ENCODE measurements at regions not wholly inside any gene's neighbourhood (a gene's known extent, or its start where the extent isn't known, plus 50 kb on each side); places are given as distances from the start of the nearest gene placed in this dataset.

- DNase-seq (ENCODE audit: low read depth), result no peak
- H3K4me3 ChIP-seq (ENCODE audit: low read length), result no peak overlapping the region
- no peak for TF ChIP-seq CTCF (conservative IDR thresholded peaks at IDR 0.05; ENCODE audit: low read depth, low read length)
Measured at GRCh38 chr16:6406028-6406427, 926.6 kb upstream of the RBFOX1 start.

DNA sequence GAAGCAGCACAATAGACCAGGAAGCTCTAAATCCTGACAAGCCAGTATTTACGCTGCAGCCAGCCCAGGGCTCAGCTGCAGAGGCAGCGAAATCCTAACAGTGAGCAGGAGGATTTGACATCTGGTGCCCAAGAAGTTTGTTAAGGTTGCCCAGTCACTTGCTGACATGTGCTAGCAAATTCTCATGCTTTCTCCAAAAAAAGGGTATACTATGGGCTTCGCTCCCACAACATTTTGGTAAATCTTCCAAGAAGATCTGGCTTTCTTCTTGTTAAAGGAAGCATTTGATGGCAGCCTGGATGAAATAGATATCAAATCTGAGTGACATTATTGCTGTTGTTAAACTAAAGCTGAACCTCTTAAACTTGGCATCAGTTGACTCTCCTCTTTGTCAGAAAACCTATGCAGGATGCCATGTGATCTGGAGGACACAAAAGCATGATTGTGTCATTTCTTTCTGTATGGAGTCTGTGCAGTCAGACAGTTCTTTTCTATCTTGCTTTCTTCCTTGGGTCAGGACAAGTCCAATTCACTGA lies 949.7 kb upstream of the RBFOX1 start:
- TF ChIP-seq CTCF (conservative IDR thresholded peaks at IDR 0.05; ENCODE audit: low read depth, low read length), result no peak
- DNase-seq (ENCODE audit: low read depth), result no peak
- no peak overlapping the region for H3K4me3 ChIP-seq (ENCODE audit: low read length)

DNA sequence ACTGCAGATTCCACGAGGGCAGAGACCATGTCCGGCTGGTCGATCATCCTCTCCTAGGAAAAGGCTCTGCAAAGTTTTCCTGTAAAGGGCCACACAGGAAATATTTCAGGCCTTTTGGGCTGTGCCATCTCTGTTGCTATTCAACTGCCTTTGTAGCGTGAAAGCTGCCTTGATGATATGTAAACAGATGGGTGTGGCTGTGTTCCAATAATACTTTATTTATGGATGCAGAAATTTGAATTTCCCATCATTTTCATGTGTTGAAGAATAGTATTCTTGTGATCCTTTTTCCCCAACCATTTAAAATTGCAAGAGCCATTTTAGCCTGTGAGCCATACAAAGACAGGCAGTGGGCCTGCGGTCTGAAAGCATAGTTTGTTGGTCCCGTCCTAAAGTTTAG lies 950.7 kb upstream of the RBFOX1 start:
- no peak for DNase-seq (ENCODE audit: low read depth)
- TF ChIP-seq CTCF (conservative IDR thresholded peaks at IDR 0.05; ENCODE audit: low read depth, low read length), result no peak
- H3K4me3 ChIP-seq (ENCODE audit: low read length), result no peak overlapping the region

DNA sequence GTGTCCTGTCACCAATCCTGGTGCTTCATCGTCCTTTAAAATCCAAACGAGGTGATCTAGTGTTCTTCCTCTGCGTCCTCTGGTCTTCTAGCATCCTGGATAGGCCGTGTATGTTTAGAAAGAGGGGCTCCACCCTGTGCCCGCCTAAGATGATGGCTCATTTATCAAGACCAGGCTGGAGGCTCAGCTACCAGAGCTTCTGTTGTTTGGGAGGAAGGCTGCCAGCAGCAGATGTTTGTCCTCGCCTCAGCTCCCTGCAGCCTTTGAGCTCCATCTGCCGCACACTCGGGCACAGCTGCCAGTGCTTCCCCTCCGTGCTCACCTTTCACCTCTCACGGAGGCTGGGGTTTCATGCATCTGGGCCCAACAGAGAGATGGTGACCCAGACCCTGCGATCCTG lies 954.7 kb upstream of the RBFOX1 start:
- TF ChIP-seq CTCF (conservative IDR thresholded peaks at IDR 0.05; ENCODE audit: low read depth, low read length), result no peak
- no peak overlapping the region for H3K4me3 ChIP-seq (ENCODE audit: low read length)
- no peak for DNase-seq (ENCODE audit: low read depth)

- no peak for TF ChIP-seq CTCF (conservative IDR thresholded peaks at IDR 0.05; ENCODE audit: low read depth, low read length)
- DNase-seq (ENCODE audit: low read depth), result no peak
- H3K4me3 ChIP-seq (ENCODE audit: low read length), result no peak overlapping the region
Measured at GRCh38 chr16:6375465-6376075, 957.1 kb upstream of the RBFOX1 start.

- no peak for DNase-seq (ENCODE audit: low read depth)
- no peak for TF ChIP-seq CTCF (conservative IDR thresholded peaks at IDR 0.05; ENCODE audit: low read depth, low read length)
- H3K4me3 ChIP-seq (ENCODE audit: low read length), result no peak overlapping the region
Measured at GRCh38 chr16:6374821-6375220, 957.8 kb upstream of the RBFOX1 start.

DNA sequence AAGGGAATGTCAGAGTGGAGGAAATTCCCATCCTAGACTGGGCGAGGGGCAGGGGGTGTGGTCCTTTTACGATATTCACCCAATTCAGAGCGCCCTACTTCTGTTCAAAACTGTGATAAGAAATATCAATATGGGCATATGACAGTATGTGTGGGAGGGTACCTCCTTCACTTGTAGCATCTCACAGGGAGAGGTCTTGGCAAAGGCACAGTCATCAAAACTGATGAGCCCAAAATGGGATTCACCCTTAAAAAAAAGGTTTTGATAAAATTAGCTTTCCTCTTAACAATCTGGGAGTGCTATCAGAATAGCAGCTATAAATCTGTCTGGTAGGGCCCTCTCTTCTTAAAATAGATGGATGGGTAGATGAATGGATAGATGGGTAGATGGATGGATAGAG lies 967.8 kb upstream of the RBFOX1 start:
- no peak overlapping the region for H3K4me3 ChIP-seq (ENCODE audit: low read length)
- DNase-seq (ENCODE audit: low read depth), result no peak
- TF ChIP-seq CTCF (conservative IDR thresholded peaks at IDR 0.05; ENCODE audit: low read depth, low read length), result no peak
